ENCODE measurements at regions not wholly inside any gene's neighbourhood (a gene's known extent, or its start where the extent isn't known, plus 50 kb on each side); places are given as distances from the start of the nearest gene placed in this dataset.

DNA sequence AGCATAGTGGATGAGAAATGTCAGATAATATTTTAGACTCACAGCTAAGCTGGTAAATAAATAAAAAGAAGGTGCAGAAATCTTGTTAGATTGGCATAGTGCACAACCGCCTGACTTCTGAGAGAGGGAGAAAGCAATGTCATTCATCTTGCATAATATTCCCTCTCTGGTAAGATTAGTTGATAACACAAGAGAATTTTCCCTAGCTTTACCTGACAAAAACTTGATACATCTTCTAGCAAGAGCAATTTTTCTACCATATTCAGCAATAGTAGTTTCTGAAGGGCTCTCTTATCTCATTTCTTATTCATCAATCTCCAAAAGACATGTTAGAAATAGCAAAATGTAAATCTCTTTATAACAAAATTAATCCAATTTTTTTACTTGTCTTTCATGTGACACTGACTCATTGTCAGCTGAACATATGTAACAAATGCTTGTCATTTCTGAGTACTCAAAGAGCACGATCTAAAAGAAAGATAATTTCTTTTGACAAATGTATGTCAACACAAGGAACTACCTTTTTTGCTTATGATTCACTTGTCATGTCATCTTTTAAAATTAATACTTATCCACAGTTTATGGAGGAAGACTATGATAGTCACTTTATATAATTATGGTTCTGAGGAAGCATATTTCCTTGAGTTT, 240.0 kb downstream of the ARAP2 start:
- no peak for DNase-seq

DNA sequence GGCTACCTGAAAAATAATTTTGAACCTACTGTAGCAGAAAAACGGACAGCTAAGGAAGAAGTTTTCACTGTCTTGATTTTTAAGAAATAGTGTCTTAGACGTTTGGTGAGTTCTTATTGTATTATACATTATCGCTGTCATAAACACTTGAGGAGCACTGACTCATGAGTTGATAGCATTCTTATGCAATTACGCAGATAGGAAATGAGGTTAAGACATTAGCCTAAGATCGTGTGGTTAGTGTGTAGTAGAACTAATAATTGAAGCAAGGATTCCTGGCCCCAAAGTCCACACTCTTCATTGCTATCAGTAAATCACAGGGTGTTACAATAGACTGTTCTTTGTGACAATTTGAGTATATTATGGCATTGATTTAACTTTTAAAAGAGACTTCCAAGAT, 238.1 kb downstream of the ARAP2 start:
- DNase-seq = no peak

DNA sequence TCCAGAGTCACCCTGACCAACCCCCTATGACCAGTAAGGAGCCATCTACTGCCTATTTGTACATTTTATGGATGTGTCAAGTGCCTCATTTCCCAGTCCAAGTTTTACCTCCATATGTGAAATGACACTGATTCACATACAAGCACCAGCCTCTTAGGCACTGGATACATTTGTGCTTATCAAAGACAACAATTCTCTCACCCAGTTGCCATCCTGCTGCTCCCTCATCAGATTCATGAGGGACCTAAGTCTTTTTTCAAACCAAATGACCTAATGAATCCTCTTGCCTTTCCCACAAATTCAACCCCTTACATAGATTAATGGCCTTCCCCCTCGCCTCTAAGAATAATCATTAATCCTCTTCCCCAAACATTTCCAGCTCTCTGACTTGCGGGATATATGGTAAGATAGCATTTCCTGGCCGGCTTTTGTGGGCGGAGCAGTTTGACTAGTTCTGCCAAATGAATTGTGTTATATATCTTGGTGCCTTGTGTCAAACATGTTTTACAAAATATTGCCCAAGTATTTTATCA, 233.9 kb downstream of the ARAP2 start:
- DNase-seq = no peak

GRCh38 chr4:36011381-36011780, 232.9 kb downstream of the ARAP2 start:
- DNase-seq = no peak

DNA sequence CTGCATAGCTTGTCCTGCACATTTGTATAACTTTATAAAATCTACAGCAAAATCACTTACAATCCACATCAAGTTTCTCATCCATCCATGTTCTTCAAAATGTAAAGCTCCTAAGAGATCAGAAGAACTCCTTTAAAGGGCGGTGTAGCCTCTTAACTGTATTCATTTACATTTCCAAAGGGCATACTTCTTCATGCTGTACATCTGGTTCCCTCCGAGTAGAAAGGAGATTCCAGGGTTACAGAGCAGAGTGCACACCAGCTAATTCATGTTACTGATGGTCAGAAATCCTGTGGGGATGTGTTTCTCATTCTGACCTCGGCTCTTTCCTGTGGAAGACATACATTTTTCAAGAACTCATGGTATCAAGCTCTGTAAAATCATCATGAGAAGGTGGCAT, 231.8 kb downstream of the ARAP2 start:
- DNase-seq = no peak

GRCh38 chr4:36013206-36013605, 231.1 kb downstream of the ARAP2 start:
- DNase-seq = no peak
